OCI-LY7 (cell line): ENCODE measurements at regions not wholly inside any gene's neighbourhood (a gene's known extent, or its start where the extent isn't known, plus 50 kb on each side); places are given as distances from the start of the nearest gene placed in this dataset.

Experiments used
- EZH2phosphoT487 ChIP-seq: fragments of 200-600 bp; sonication (generic); IDR thresholded peaks from 2 replicates; pipeline ENCODE4 v1.6.1; 2018; ENCODE audit warnings: low read depth, borderline replicate concordance, mild to moderate bottlenecking, mixed run types, antibody characterized with exemption, low read length, moderate library complexity, mixed read lengths
- TF ChIP-seq, protein P1 (sequence below): fragments of 200-600 bp; sonication (generic); conservative IDR thresholded peaks from 2 replicates; pipeline ENCODE4 v1.5.1; 2014; ENCODE audit warnings: mild to moderate bottlenecking, antibody characterized with exemption, low read length, moderate library complexity, mixed read lengths

DNA sequence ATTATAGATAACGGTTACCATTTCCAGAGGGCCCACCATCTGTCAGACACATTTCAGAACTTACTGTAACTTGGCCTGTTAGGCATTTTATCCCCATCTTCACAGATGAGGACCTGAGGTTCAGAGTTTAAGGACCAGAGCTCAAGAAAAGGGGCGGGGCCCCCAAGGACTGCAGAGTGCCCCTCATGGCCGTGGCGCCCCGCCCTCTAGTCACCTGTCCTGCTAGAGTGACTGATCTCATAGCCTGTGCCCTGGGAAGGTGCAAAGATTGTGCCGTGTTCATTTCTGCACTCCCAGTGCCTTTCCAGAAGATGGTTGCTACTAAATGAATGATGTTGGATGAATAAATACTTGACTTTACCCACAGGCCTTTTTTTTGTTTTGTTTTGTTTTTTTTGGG is 107.0 kb downstream of the XRCC2 start:
- TF ChIP-seq, protein P1, sequence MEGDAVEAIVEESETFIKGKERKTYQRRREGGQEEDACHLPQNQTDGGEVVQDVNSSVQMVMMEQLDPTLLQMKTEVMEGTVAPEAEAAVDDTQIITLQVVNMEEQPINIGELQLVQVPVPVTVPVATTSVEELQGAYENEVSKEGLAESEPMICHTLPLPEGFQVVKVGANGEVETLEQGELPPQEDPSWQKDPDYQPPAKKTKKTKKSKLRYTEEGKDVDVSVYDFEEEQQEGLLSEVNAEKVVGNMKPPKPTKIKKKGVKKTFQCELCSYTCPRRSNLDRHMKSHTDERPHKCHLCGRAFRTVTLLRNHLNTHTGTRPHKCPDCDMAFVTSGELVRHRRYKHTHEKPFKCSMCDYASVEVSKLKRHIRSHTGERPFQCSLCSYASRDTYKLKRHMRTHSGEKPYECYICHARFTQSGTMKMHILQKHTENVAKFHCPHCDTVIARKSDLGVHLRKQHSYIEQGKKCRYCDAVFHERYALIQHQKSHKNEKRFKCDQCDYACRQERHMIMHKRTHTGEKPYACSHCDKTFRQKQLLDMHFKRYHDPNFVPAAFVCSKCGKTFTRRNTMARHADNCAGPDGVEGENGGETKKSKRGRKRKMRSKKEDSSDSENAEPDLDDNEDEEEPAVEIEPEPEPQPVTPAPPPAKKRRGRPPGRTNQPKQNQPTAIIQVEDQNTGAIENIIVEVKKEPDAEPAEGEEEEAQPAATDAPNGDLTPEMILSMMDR: no peak
- no peak for TF ChIP-seq EZH2phosphoT487
